ENCODE measurements at regions not wholly inside any gene's neighbourhood (a gene's known extent, or its start where the extent isn't known, plus 50 kb on each side); places are given as distances from the start of the nearest gene placed in this dataset.
A peak's percentile ranks its signal among the peaks of the same experiment; 100 is the strongest.

GRCh38 chr2:138180692-138181386 lies 216.6 kb downstream of the HNMT start:
- no peak for FAIRE-seq

- FAIRE-seq, result no peak
Observed at GRCh38 chr2:138182250-138182936, 218.1 kb downstream of the HNMT start.

- no peak for FAIRE-seq
Observed at GRCh38 chr2:138182937-138183312, 218.7 kb downstream of the HNMT start.

- no peak for FAIRE-seq
Observed at GRCh38 chr2:138183705-138184104, 219.4 kb downstream of the HNMT start.

- no peak for FAIRE-seq
Observed at GRCh38 chr2:138184428-138184827, 220.2 kb downstream of the HNMT start.

- no peak for FAIRE-seq
Observed at GRCh38 chr2:138185827-138186226, 221.6 kb downstream of the HNMT start.

- no peak for FAIRE-seq
Observed at GRCh38 chr2:138187221-138187620, 222.9 kb downstream of the HNMT start.

- FAIRE-seq, result no peak
Observed at GRCh38 chr2:138190999-138191398, 226.7 kb downstream of the HNMT start.

GRCh38 chr2:138193416-138194213 lies 229.3 kb downstream of the HNMT start:
- FAIRE-seq, result no peak

- FAIRE-seq, result no peak
Observed at GRCh38 chr2:138201286-138201685, 237.0 kb downstream of the HNMT start.

GRCh38 chr2:138202762-138203161 lies 238.5 kb downstream of the HNMT start:
- FAIRE-seq, result no peak

- no peak for FAIRE-seq
Observed at GRCh38 chr2:138205281-138205680, 241.0 kb downstream of the HNMT start.

- FAIRE-seq, result no peak
Observed at GRCh38 chr2:138207074-138207930, 243.0 kb downstream of the HNMT start.

GRCh38 chr2:138209009-138209408 lies 244.7 kb downstream of the HNMT start:
- peak; percentile 55 for FAIRE-seq

GRCh38 chr2:138210487-138210886 lies 246.2 kb downstream of the HNMT start:
- FAIRE-seq, result no peak

- no peak for FAIRE-seq
Observed at GRCh38 chr2:138212434-138212833, 248.2 kb downstream of the HNMT start.

GRCh38 chr2:138213084-138213483 lies 248.8 kb downstream of the HNMT start:
- FAIRE-seq, result no peak

- no peak for FAIRE-seq
Observed at GRCh38 chr2:138213624-138214023, 249.4 kb downstream of the HNMT start.

GRCh38 chr2:138215958-138216357 lies 251.7 kb downstream of the HNMT start:
- no peak for FAIRE-seq

GRCh38 chr2:138217975-138218374 lies 253.7 kb downstream of the HNMT start:
- no peak for FAIRE-seq

GRCh38 chr2:138218397-138218796 lies 254.1 kb downstream of the HNMT start:
- no peak for FAIRE-seq

- FAIRE-seq, result no peak
Observed at GRCh38 chr2:138219961-138220360, 255.7 kb downstream of the HNMT start.

- no peak for FAIRE-seq
Observed at GRCh38 chr2:138221358-138221757, 257.1 kb downstream of the HNMT start.
